CD14-positive monocyte (primary cell): ENCODE measurements at regions not wholly inside any gene's neighbourhood (a gene's known extent, or its start where the extent isn't known, plus 50 kb on each side); places are given as distances from the start of the nearest gene placed in this dataset.

Experiments
- DNase-seq, 3 donors: peaks; one replicate each; pipeline ENCODE4 v3.0.0-alpha.2; 2011 to 2022
- H2AFZ ChIP-seq: 2 replicates; pipeline ENCODE4 v1.6.0; 2012; ENCODE audit warnings: mild to moderate bottlenecking, low read depth, low read length, inconsistent platforms; ENCODE audit not compliant: insufficient read depth, poor library complexity, severe bottlenecking
- H3K27ac ChIP-seq, 2 donors: 1 replicate in 1 of 2; 2 replicates in 1 of 2; pipeline ENCODE4 v1.5.1; 2012 to 2013; ENCODE audit warnings: low read length in 2 of 2, control low read depth in 1 of 2, inconsistent platforms in 1 of 2, low read depth in 1 of 2, mild to moderate bottlenecking in 1 of 2
- H3K27me3 ChIP-seq, 2 donors: one replicate each; pipeline versions ENCODE4 v1.6.0 to v1.6.1; 2011 to 2013; ENCODE audit warnings: low read length in 2 of 2; ENCODE audit not compliant: control insufficient read depth in 2 of 2, insufficient read depth in 2 of 2
- H3K36me3 ChIP-seq, 2 donors: replicated peaks in 1 of 2; 1 replicate in 1 of 2; 2 replicates in 1 of 2; pipeline versions ENCODE4 v1.5.1 to v1.6.1; 2012 to 2013; ENCODE audit warnings: low read length in 2 of 2, control low read depth in 1 of 2, inconsistent platforms in 1 of 2, mild to moderate bottlenecking in 1 of 2; ENCODE audit not compliant: insufficient read depth in 2 of 2, control insufficient read depth in 1 of 2
- H3K4me1 ChIP-seq, 2 donors: 1 replicate in 1 of 2; 2 replicates in 1 of 2; pipeline versions ENCODE4 v1.5.1 to v1.6.1; 2012 to 2013; ENCODE audit warnings: low read length in 2 of 2, control low read depth in 1 of 2, inconsistent platforms in 1 of 2, mild to moderate bottlenecking in 1 of 2, moderate library complexity in 1 of 2; ENCODE audit not compliant: insufficient read depth in 2 of 2, control insufficient read depth in 1 of 2
- H3K4me2 ChIP-seq: replicated peaks from 2 replicates; pipeline ENCODE3; 2012; ENCODE audit warnings: low read length, moderate library complexity, mild to moderate bottlenecking; ENCODE audit not compliant: poor library complexity, severe bottlenecking; ENCODE audit errors: extremely low read depth
- H3K4me3 ChIP-seq, 3 experiments: fragments of 200-600 bp in 1 of 3; sonication (generic) in 1 of 3; replicated peaks in 1 of 3; 1 replicate in 2 of 3; 2 replicates in 1 of 3; pipeline ENCODE4 v1.5.1; 2011 to 2013; ENCODE audit warnings: low read length in 3 of 3, mild to moderate bottlenecking in 3 of 3, control low read depth in 2 of 3, low read depth in 2 of 3, inconsistent platforms in 1 of 3, moderate library complexity in 1 of 3
- H3K79me2 ChIP-seq: 2 replicates; pipeline ENCODE4 v1.6.0; 2012; ENCODE audit warnings: mild to moderate bottlenecking, control low read depth, inconsistent platforms, low read length, moderate library complexity; ENCODE audit not compliant: insufficient read depth
- H3K9ac ChIP-seq: 2 replicates; pipeline ENCODE4 v1.6.0; 2017; ENCODE audit warnings: low read length, mild to moderate bottlenecking; ENCODE audit not compliant: insufficient read depth, poor library complexity, severe bottlenecking
- H3K9me3 ChIP-seq, 2 donors: replicated peaks in 1 of 2; 1 replicate in 1 of 2; 2 replicates in 1 of 2; pipeline versions ENCODE4 v1.5.1 to v1.6.1; 2012 to 2013; ENCODE audit warnings: low read length in 2 of 2, control low read depth in 1 of 2; ENCODE audit not compliant: control insufficient read depth in 1 of 2, insufficient read depth in 1 of 2
- H4K20me1 ChIP-seq: 2 replicates; pipeline ENCODE4 v1.6.0; 2012; ENCODE audit warnings: mild to moderate bottlenecking, low read length, control low read depth, moderate library complexity; ENCODE audit not compliant: insufficient read depth
- H3K27ac Mint-ChIP-seq, 7 donors: one replicate each; pipeline ENCODE4 v1.8.0; 2020; ENCODE audit warnings: mild to moderate bottlenecking in 7 of 7, mixed read lengths in 7 of 7, moderate library complexity in 6 of 7, inconsistent platforms in 2 of 7
- H3K27me3 Mint-ChIP-seq, 3 donors: one replicate each; pipeline ENCODE4 v1.8.0; 2021 to 2022; ENCODE audit warnings: low read depth in 3 of 3, mild to moderate bottlenecking in 3 of 3, mixed read lengths in 3 of 3, moderate library complexity in 3 of 3, inconsistent platforms in 1 of 3
- H3K36me3 Mint-ChIP-seq, 2 donors: one replicate each; pipeline ENCODE4 v1.8.0; 2020; ENCODE audit warnings: mixed read lengths in 2 of 2, inconsistent platforms in 1 of 2, mild to moderate bottlenecking in 1 of 2
- H3K4me1 Mint-ChIP-seq: one replicate; pipeline ENCODE4 v1.8.0; 2020; ENCODE audit warnings: mild to moderate bottlenecking, mixed read lengths
- H3K4me3 Mint-ChIP-seq, 2 donors: one replicate each; pipeline ENCODE4 v1.8.0; 2020; ENCODE audit warnings: mild to moderate bottlenecking in 2 of 2, mixed read lengths in 2 of 2, moderate library complexity in 1 of 2
- H3K9me3 Mint-ChIP-seq, 7 donors: one replicate each; pipeline ENCODE4 v1.8.0; 2020 to 2022; ENCODE audit warnings: mixed read lengths in 7 of 7, mild to moderate bottlenecking in 6 of 7, moderate library complexity in 6 of 7, inconsistent platforms in 2 of 7
- WGBS: methylation state at CpG from one replicate; pipeline ENCODE4 v1.1.5; 2013; ENCODE audit warnings: missing lambda C conversion rate; ENCODE audit not compliant: insufficient coverage; 5-methylcytosine and 5-hydroxymethylcytosine counted together
- intact Hi-C, 2 donors: fragments of 100-400 bp; cut with micrococcal nuclease; formaldehyde crosslinking; loops; one replicate each; pipeline versions ENCODE4 v1.15.0 to v1.15.1; 2023
- TF ChIP-seq, protein P1 (sequence below): fragments of 200-600 bp; IDR thresholded peaks from one replicate; pipeline ENCODE4 v1.8.0; 2022; ENCODE audit warnings: antibody characterized with exemption, mild to moderate bottlenecking

DNA sequence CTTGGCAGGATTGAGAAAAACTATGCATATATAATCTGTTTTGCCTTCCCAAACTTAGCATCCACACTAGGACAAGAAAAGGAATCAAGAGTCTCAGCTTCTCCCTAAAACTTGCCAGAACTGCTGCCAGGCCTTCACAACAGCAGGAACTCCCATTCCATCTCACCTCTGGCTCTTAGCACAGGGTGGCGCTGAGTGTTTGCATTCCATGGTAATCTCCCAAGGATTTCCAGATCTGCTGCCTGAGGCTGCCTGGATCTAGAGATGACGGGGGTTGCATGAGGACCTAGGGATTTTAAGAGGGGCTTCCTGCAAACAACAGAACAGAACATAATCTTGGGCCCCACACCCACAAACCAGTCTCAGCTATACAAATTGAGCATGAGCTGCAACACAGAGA is 87.1 kb upstream of the OPCML start:
- peaks cover 0 to 12% (median 2%) of the 10 kb centered on the region in 7 donors for H3K9me3 Mint-ChIP-seq
- Histone ChIP-seq H3K36me3 (no peaks in the 10 kb centered on the region), H3K4me1 (no peaks in the 10 kb centered on the region), H2AFZ (no peak overlapping the region), H3K9me3 (peaks cover 5 to 13% of the 10 kb centered on the region in 2 donors), H3K27me3 (no peaks in the 10 kb centered on the region), H3K4me3 (no peak overlapping the region), H3K4me2 (no peak overlapping the region), H3K27ac (no peak overlapping the region), H4K20me1 (no peaks in the 10 kb centered on the region), H3K9ac (no peak overlapping the region), H3K79me2 (no peaks in the 10 kb centered on the region)
- intact Hi-C loops = no loop called here
- no peaks in the 10 kb centered on the region for H3K4me1 Mint-ChIP-seq
- TF ChIP-seq, protein P1, sequence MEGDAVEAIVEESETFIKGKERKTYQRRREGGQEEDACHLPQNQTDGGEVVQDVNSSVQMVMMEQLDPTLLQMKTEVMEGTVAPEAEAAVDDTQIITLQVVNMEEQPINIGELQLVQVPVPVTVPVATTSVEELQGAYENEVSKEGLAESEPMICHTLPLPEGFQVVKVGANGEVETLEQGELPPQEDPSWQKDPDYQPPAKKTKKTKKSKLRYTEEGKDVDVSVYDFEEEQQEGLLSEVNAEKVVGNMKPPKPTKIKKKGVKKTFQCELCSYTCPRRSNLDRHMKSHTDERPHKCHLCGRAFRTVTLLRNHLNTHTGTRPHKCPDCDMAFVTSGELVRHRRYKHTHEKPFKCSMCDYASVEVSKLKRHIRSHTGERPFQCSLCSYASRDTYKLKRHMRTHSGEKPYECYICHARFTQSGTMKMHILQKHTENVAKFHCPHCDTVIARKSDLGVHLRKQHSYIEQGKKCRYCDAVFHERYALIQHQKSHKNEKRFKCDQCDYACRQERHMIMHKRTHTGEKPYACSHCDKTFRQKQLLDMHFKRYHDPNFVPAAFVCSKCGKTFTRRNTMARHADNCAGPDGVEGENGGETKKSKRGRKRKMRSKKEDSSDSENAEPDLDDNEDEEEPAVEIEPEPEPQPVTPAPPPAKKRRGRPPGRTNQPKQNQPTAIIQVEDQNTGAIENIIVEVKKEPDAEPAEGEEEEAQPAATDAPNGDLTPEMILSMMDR = no peak
- H3K4me3 Mint-ChIP-seq = no peak overlapping the region
- H3K36me3 Mint-ChIP-seq = no peaks in the 10 kb centered on the region
- no peak for DNase-seq
- no peak overlapping the region for H3K27ac Mint-ChIP-seq
- no peaks in the 10 kb centered on the region for H3K27me3 Mint-ChIP-seq
- WGBS = 100% methylated on average over 1 of the region's 2 CpGs

DNA sequence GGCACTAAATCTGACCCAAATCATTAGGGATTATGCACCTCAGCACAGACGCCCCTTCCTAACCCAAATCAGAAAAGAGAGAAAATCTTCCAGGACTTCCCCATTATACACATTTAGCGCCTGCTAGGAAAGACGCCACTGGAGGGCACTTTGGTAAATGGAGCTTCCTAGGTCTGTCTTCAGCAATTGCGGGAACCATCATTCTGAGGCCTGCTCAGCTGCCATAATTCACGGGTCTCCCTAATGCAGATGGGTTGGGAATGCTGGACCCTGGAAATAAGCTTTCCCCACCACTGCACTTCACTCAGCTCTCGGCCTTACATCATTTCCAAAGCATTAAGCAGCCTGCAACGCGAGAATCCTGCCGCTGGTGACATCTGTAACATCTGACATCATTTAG is 86.2 kb upstream of the OPCML start:
- no peaks in the 10 kb centered on the region for H3K27me3 ChIP-seq
- H3K9me3 ChIP-seq = peaks cover 5 to 13% of the 10 kb centered on the region in 2 donors
- no peak overlapping the region for H3K9ac ChIP-seq
- no peak overlapping the region for H3K27ac ChIP-seq
- Mint-ChIP-seq H3K36me3 (no peaks in the 10 kb centered on the region), H3K27me3 (peaks cover 0 to 2% (median 0%) of the 10 kb centered on the region in 3 donors), H3K4me3 (no peak overlapping the region), H3K4me1 (no peaks in the 10 kb centered on the region), H3K27ac (no peak overlapping the region), H3K9me3 (peaks cover 0 to 16% (median 3%) of the 10 kb centered on the region in 7 donors)
- H3K4me3 ChIP-seq = no peak overlapping the region
- no peak overlapping the region for H2AFZ ChIP-seq
- no peak for DNase-seq
- WGBS = 88% methylated on average over 8 of the region's 9 CpGs
- H3K79me2 ChIP-seq = no peaks in the 10 kb centered on the region
- TF ChIP-seq, protein P1 = no peak
- intact Hi-C loops = no loop called here
- no peaks in the 10 kb centered on the region for H3K36me3 ChIP-seq
- no peaks in the 10 kb centered on the region for H4K20me1 ChIP-seq
- no peak overlapping the region for H3K4me2 ChIP-seq
- no peaks in the 10 kb centered on the region for H3K4me1 ChIP-seq
